Loucy (cell line): ENCODE measurements at regions not wholly inside any gene's neighbourhood (a gene's known extent, or its start where the extent isn't known, plus 50 kb on each side); places are given as distances from the start of the nearest gene placed in this dataset.

Source experiments
- H2AFZ ChIP-seq: fragments of 200-600 bp; sonication (generic); 2 replicates; pipeline ENCODE4 v1.6.0; 2016; ENCODE audit warnings: antibody characterized with exemption, mild to moderate bottlenecking, low read length, moderate library complexity
- H3F3A ChIP-seq: fragments of 200-600 bp; 2 replicates; pipeline ENCODE4 v1.6.0; 2016; ENCODE audit warnings: antibody characterized with exemption, low read depth, mild to moderate bottlenecking
- H3K27me3 ChIP-seq: fragments of 200-600 bp; sonication (generic); 2 replicates; pipeline ENCODE4 v1.6.1; 2014; ENCODE audit warnings: low read length, mild to moderate bottlenecking; ENCODE audit not compliant: insufficient read depth, poor library complexity, severe bottlenecking
- H3K36me3 ChIP-seq: fragments of 200-600 bp; sonication (generic); 2 replicates; pipeline ENCODE4 v1.6.1; 2016; ENCODE audit warnings: low read length; ENCODE audit not compliant: insufficient read depth
- H3K4me1 ChIP-seq: fragments of 200-600 bp; sonication (generic); 2 replicates; pipeline ENCODE4 v1.5.1; 2014; ENCODE audit warnings: low read length, mild to moderate bottlenecking; ENCODE audit not compliant: insufficient read depth, poor library complexity, severe bottlenecking
- H3K4me2 ChIP-seq: fragments of 200-600 bp; sonication (generic); 2 replicates; pipeline ENCODE4 v1.6.0; 2014; ENCODE audit warnings: antibody characterized with exemption, low read length, low read depth, mild to moderate bottlenecking; ENCODE audit not compliant: poor library complexity, severe bottlenecking
- H3K4me3 ChIP-seq: fragments of 200-600 bp; sonication (generic); 2 replicates; pipeline ENCODE4 v1.5.1; 2014; ENCODE audit warnings: low read length, mild to moderate bottlenecking, mixed read lengths; ENCODE audit not compliant: poor library complexity, severe bottlenecking
- H3K79me2 ChIP-seq: fragments of 200-600 bp; sonication (generic); 2 replicates; pipeline ENCODE4 v1.6.1; 2014; ENCODE audit warnings: low read length; ENCODE audit not compliant: insufficient read depth
- H3K9ac ChIP-seq: fragments of 200-600 bp; sonication (generic); 2 replicates; pipeline ENCODE4 v1.6.0; 2014; ENCODE audit warnings: mild to moderate bottlenecking, low read depth, low read length, moderate library complexity; ENCODE audit not compliant: poor library complexity, severe bottlenecking
- H3K9me2 ChIP-seq: fragments of 200-600 bp; sonication (generic); replicated peaks from 2 replicates; pipeline ENCODE4 v1.6.1; 2016; ENCODE audit warnings: low read depth, low read length, mixed read lengths
- H3K9me3 ChIP-seq: fragments of 200-600 bp; sonication (generic); 2 replicates; pipeline ENCODE4 v1.6.1; 2014; ENCODE audit warnings: mild to moderate bottlenecking, antibody characterized with exemption, low read length, low read depth; ENCODE audit not compliant: insufficient read depth
- H4K20me1 ChIP-seq: fragments of 200-600 bp; sonication (generic); 2 replicates; pipeline ENCODE4 v1.6.0; 2014; ENCODE audit warnings: antibody characterized with exemption, low read length, mild to moderate bottlenecking; ENCODE audit not compliant: insufficient read depth, poor library complexity, severe bottlenecking
- EZH2phosphoT487 ChIP-seq: fragments of 200-600 bp; IDR thresholded peaks from 2 replicates; pipeline ENCODE4 v1.6.1; 2018; ENCODE audit warnings: antibody characterized with exemption, mild to moderate bottlenecking, moderate library complexity, borderline replicate concordance
- TF ChIP-seq, protein P1 (sequence below): fragments of 200-600 bp; sonication (generic); conservative IDR thresholded peaks from 2 replicates; pipeline ENCODE4 v1.5.1; 2014; ENCODE audit warnings: mild to moderate bottlenecking, antibody characterized with exemption, low read length

DNA sequence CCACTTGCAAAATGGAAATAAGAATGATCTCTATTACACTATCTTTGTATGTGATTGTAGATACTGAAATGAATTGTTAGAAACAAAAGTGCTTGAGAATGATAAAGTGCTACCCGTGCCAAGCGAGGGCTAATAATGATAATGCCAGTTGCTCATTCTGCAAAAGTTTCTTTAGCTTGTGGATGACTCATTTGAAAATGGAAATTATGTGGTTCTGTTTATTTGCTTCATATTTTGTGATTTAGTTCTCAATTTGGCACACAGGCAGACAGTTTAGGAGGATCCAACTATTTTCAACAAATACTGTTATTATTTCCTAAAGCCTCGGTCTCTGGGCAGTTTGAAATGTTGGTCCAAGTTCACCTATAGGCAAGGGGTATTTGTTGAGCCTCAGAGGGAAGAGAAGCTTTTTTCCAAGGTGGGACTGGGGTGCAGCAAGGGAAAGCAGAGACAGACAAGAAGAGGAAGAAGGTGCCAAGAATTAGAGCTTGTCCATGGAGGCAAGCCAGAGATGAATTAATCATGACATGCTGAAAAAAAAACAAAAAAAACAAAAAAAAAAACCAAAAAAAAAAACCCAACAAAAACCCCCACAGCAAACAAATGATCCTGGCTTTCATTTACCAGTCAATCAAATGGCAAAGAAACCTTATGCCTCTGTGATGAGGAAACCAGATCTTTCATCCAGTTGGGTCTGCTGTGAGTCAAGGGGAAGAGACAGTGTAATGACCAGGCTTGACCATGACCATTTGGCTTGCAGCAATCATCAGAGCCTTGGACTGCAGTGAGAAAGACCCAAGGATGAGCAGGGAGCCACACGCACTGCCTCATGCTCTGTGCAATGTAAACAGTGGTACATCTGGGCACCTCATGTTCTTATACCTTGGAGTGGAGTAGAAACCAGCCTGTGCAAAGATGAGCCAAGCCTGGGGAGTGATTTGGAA, 285.0 kb upstream of the HABP2 start:
- TF ChIP-seq, protein P1, sequence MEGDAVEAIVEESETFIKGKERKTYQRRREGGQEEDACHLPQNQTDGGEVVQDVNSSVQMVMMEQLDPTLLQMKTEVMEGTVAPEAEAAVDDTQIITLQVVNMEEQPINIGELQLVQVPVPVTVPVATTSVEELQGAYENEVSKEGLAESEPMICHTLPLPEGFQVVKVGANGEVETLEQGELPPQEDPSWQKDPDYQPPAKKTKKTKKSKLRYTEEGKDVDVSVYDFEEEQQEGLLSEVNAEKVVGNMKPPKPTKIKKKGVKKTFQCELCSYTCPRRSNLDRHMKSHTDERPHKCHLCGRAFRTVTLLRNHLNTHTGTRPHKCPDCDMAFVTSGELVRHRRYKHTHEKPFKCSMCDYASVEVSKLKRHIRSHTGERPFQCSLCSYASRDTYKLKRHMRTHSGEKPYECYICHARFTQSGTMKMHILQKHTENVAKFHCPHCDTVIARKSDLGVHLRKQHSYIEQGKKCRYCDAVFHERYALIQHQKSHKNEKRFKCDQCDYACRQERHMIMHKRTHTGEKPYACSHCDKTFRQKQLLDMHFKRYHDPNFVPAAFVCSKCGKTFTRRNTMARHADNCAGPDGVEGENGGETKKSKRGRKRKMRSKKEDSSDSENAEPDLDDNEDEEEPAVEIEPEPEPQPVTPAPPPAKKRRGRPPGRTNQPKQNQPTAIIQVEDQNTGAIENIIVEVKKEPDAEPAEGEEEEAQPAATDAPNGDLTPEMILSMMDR, result no peak
- no peak for TF ChIP-seq EZH2phosphoT487
- H3K9ac ChIP-seq, result no peak overlapping the region
- no peak overlapping the region for H3K4me3 ChIP-seq
- H3K27me3 ChIP-seq, result no peaks in the 10 kb centered on the region
- no peak overlapping the region for H3K4me2 ChIP-seq
- no peaks in the 10 kb centered on the region for H4K20me1 ChIP-seq
- H3K4me1 ChIP-seq, result no peaks in the 10 kb centered on the region
- no peaks in the 10 kb centered on the region for H3K36me3 ChIP-seq
- H2AFZ ChIP-seq, result no peak overlapping the region
- H3F3A ChIP-seq, result no peaks in the 10 kb centered on the region
- no peaks in the 10 kb centered on the region for H3K9me3 ChIP-seq
- no peaks in the 10 kb centered on the region for H3K9me2 ChIP-seq
- no peaks in the 10 kb centered on the region for H3K79me2 ChIP-seq

DNA sequence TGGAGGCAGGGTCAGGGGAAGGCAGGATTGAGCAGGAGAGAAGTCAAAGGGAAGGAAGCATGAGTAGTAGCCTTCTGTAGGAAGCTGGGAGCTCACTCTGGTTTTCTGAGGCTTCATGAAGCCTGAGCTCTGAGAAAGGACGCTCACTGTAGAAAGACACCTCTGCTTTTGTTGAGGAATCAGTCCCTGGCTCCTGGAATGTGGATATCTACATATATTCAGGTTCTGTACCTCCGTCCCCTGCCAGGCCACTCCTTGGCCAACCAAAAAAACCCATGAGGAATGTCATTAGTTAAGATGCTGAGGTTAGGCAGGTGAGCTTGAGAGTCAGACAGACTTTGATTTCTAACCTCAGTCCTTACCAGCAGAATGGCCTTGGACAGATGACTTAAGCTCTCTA, 283.5 kb upstream of the HABP2 start:
- H3F3A ChIP-seq, result no peaks in the 10 kb centered on the region
- no peaks in the 10 kb centered on the region for H3K79me2 ChIP-seq
- no peak overlapping the region for H3K9ac ChIP-seq
- no peaks in the 10 kb centered on the region for H3K9me3 ChIP-seq
- H3K4me1 ChIP-seq, result no peaks in the 10 kb centered on the region
- TF ChIP-seq EZH2phosphoT487, result no peak
- H3K9me2 ChIP-seq, result no peaks in the 10 kb centered on the region
- H2AFZ ChIP-seq, result no peak overlapping the region
- no peaks in the 10 kb centered on the region for H4K20me1 ChIP-seq
- no peak overlapping the region for H3K4me2 ChIP-seq
- H3K36me3 ChIP-seq, result no peaks in the 10 kb centered on the region
- no peaks in the 10 kb centered on the region for H3K27me3 ChIP-seq
- H3K4me3 ChIP-seq, result no peak overlapping the region

DNA sequence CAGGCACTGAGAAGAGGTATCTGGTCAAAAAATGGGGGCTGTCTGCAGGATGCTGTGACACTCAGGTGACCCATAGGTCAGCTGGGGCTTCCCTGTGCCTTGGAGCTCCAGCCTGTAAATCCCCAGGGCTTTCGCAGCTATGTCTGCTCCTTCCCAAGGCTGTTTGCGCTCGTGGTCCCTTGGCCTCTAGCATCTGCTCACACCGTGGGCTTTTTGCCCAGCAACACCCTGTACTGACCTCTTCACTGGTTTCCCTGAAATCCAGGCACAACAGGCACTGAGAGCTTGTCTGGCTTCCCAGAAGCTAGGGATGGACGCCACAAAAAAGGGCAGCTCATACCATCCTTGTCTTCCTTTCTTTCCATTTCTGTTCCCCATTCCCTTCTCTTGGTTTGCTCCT, 280.3 kb upstream of the HABP2 start:
- no peak overlapping the region for H2AFZ ChIP-seq
- H3K9me2 ChIP-seq, result no peaks in the 10 kb centered on the region
- no peaks in the 10 kb centered on the region; the same call in 1 of the 2 replicates for H3K9me3 ChIP-seq
- H3K4me3 ChIP-seq, result no peak overlapping the region
- H3K27me3 ChIP-seq, result no peaks in the 10 kb centered on the region
- no peaks in the 10 kb centered on the region for H3K36me3 ChIP-seq
- no peaks in the 10 kb centered on the region for H3K79me2 ChIP-seq
- H3K4me1 ChIP-seq, result no peaks in the 10 kb centered on the region
- TF ChIP-seq, protein P1, result no peak
- no peak for TF ChIP-seq EZH2phosphoT487
- no peak overlapping the region for H3K9ac ChIP-seq
- H3K4me2 ChIP-seq, result no peak overlapping the region
- no peaks in the 10 kb centered on the region for H4K20me1 ChIP-seq
- no peaks in the 10 kb centered on the region for H3F3A ChIP-seq
